ENCODE measurements at regions not wholly inside any gene's neighbourhood (a gene's known extent, or its start where the extent isn't known, plus 50 kb on each side); places are given as distances from the start of the nearest gene placed in this dataset.

DNA sequence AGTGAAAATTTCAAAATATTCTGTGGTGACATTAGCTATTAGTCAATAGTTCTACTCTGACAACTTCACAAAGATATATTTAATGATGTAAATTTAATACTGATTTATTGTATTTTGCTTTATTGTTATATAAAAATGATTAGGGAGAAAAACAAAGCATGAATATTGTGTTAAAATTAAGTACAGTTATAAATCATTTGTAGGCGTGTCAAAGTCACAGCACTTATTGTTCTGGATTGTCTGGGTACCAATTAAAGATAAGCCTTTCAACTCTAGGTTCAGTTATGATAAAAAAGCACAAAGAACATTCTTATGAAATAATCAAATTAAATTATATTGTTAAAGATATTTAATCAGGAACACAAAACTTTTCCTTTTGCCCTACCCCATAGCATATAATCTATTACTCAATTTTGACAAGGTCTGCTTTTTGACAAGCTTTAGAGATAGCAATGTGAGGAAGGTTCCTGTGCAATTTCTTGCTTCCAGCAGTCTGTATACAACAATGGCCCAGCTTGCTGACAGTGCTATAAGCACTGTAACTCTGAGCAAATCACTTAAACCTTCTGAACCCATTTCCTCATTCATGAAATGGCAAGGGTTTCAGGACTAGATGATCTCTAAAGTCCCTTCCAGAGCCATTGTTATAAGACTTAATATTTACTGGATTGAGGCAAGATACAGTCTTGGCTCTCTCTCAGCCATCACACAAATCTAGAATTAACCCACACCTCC is 910.3 kb upstream of the LCORL start:
- DNase-seq: no peak

DNA sequence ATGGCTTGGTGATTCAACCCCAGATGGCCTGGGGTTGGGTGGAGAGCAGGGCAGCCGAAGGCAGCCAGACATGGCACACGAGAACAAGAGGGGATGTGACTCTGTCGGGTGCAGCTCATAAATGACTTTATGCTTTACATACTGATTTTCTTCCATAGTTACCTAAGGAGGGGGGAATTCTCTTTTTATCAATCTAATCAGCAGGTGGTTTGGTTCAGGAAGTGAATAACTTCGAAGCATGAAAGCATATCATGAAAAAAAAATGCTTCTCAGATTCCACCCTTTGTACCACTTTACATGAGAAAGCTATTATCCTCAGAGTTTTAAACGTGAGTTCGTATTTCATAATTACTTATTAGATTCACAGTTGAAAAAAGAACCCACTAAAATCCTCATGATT is 908.9 kb upstream of the LCORL start:
- no peak for DNase-seq

- DNase-seq: no peak
Observed at GRCh38 chr4:18923496-18924161, 902.1 kb upstream of the LCORL start.

DNA sequence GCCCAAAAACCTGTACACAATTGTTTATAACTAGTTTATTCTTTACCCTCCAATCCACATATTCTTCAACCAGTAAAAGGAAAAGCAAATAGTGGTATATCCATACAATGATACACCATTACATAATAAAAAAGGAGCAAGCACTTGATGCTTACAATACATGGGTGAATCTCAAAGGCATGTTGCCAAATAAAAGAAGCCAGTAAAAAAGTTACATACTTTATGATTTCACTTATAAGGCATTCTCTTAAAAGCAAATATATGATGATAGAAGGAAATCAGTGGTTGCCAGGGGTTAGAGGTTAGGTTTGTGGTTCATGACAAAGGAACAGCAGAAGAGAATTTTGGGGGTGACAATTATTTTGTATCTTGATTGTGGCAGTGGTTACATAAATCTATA is 896.1 kb upstream of the LCORL start:
- DNase-seq: no peak

DNA sequence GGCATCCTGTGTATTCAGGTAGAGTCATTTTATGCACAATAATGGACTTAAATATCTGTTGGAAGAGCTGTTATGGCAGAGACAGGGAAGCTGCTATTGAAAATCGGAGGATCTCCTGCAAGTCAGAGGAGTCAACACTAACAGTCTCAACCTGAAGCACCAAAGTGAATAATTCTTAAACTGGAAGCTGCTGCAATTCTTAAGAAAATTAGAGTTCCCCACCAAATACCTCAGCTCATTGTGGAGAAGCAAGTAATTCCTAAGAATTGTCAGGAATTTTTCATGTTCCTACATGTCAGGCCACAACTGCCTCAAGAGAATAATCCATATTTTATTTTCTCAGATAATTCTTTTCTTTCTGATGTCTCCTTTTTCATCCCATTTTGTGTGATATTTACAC is 892.6 kb upstream of the LCORL start:
- DNase-seq: no peak

DNA sequence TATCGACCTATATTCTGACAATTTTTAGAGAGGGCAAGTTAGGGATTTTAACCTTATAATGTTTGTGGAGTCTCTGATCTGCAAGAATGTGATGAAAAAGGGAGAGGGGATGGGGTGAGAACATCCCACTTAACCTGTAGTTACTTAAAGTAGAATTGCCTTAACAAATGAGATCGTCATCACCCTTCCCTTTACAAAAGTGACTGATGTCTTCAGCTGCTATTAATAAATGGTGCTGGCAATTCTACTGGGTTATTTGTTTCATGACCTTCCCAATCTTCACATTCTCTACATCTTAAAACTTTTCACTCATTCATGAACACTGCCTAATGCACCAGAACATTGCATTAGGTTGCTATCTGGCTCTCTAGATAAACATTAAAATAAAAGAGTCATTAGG is 873.4 kb upstream of the LCORL start:
- no peak for DNase-seq

GRCh38 chr4:18882468-18882867 is 860.9 kb upstream of the LCORL start:
- no peak for DNase-seq

- DNase-seq: no peak
Observed at GRCh38 chr4:18881556-18881955, 860.0 kb upstream of the LCORL start.

DNA sequence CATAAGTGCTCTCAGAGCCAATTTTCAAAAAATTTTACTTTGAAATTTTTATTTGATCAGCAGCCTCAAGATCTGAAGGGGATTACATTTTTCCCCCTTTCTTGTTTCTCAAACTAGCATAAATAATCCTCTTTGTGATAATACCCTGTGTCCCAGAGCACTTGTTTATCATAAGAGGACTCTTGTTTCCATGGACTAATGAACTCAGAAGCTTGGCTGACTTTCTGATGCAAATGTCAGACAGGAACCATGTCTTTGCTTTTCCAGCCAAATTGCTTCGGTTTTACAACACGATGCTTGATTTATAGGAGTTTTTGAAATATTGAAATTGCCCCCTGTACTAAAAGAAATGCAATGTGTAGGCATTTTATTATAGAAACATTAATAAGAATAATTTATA is 859.3 kb upstream of the LCORL start:
- DNase-seq: no peak

GRCh38 chr4:18878561-18878960 is 857.0 kb upstream of the LCORL start:
- no peak for DNase-seq

GRCh38 chr4:18869166-18869565 is 847.6 kb upstream of the LCORL start:
- DNase-seq: no peak

GRCh38 chr4:18860836-18861530 is 839.4 kb upstream of the LCORL start:
- no peak for DNase-seq

- no peak for DNase-seq
Observed at GRCh38 chr4:18859468-18859867, 837.9 kb upstream of the LCORL start.

DNA sequence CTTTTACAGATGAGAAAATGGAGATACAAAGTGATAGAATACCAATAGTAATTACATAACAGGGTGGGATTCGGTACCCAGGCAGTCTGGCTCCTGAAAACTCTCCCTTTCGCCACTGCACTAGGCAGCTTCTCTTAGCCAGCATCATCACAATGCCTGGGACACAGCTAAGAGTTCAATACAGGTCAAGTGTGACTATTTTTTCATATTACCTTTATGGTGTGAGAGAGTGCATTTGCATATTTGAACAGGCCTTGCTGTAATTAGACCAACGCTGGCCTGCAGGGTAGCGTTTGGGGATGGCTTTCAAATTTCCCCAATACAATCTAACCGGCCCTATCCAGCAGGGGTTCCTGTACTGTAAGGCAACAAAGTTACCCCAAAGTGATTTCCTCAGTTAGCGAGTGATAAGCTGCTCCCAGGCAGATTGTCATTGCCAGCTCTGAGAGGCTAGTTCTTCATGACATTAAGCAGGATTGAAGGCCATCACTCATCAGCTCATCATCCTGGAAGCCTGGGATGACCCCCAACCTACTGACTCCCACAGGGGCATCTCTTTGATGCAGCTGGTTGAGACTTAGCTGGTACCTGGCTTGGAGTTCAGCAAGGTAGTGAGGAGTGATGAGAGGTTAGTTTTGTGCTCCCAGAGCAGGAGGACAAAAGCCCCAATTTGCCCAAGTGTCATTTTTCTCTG is 836.8 kb upstream of the LCORL start:
- DNase-seq: no peak

DNA sequence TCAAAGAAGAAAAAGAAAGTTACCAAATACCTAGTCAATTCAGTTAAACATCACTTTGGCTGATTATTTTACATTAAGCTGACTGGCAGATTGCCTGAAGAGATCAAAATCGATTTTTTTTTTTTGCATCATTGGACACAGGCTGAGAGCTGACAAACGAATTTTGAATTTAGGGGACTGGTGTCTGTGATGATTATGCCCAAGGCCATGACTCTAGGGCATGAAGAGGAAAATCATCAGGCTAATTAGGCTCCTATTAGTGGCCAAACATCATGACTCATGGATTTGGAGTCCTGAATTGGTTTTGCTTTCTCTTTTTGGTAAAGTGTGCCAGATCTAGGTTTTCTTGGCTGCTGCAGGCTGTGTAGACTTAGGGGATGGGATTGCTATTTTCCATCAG is 829.3 kb upstream of the LCORL start:
- no peak for DNase-seq

- DNase-seq: no peak
Observed at GRCh38 chr4:18847249-18847890, 825.8 kb upstream of the LCORL start.

DNA sequence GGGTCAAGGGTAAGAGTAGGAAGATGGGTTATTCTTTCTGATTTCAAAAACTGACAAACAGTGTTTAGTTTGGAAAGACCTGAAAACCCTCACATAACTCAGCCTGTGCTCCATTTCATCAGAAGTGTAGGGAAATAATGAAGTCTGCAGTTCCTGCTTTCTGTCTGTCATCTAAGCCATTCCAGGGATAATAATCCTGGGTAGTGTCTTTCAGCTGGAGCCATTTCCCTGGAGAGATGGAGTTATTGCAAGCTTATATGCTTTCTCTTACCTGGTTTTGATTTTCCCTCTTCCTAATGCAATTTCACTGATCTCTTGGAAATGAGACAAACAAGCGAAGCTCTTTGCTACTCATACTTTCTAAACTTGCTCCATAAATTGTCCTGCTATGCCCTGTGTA is 824.8 kb upstream of the LCORL start:
- no peak for DNase-seq

- no peak for DNase-seq
Observed at GRCh38 chr4:18844726-18845125, 823.2 kb upstream of the LCORL start.

DNA sequence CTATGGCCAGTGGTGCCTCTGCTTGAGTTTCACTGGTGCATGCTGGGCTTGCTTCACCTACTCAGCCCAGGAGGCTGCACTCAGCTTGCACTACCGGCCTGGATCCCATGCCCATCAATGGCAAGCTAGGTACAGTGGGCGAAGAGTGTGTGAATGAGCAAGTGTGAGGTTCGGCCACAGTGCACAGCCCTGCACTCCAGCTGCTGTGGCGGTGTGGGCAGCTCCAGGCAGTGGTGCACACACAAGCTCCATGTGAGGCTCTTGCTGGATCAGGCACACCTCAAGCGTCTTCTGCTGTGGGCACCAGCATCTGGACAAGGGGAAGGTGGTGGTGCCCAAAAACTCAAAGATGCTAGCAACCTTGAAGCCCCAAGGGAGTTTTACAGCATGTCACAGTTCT is 820.9 kb upstream of the LCORL start:
- DNase-seq: no peak

- DNase-seq: no peak
Observed at GRCh38 chr4:18840481-18840880, 818.9 kb upstream of the LCORL start.

- no peak for DNase-seq
Observed at GRCh38 chr4:18816228-18816895, 794.8 kb upstream of the LCORL start.

DNA sequence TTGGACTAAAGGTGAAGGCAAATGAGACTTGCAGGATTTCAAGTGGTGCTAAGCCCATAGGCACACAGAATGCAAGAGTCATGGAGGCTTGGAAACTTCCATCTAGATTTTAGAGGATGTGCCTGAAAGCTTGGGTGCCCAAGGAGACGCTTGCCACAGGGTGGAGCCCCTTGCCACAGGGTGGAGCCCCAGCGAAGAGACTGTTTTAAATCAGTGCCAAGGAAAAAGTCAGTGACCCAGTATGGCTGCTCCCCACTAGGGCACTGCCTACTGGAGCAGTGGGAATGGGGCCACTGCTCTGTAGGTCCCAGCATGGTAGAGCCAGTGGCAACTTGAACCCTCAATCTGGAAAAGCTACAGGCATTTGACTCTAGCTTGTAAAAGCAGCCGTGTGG is 794.2 kb upstream of the LCORL start:
- no peak for DNase-seq

Measured in NCI-H2171 (cell line).